ENCODE measurements at regions not wholly inside any gene's neighbourhood (a gene's known extent, or its start where the extent isn't known, plus 50 kb on each side); places are given as distances from the start of the nearest gene placed in this dataset.
"Not testable (repeated sequence)": the region's sequence is repeated elsewhere in the genome, so short reads cannot be mapped to it uniquely, and the experiment has no call there.

GRCh38 chr12:105474672-105475071 is 144.2 kb downstream of the C12orf75 start:
- no peak for DNase-seq
- Mint-ChIP-seq H3K27ac (no peak overlapping the region), H3K4me3 (no peak overlapping the region), H3K9me3 (no peaks in the 10 kb centered on the region), H3K27me3 (ENCODE audit: low read depth) (peaks cover 15% of the 10 kb centered on the region), H3K36me3 (ENCODE audit: low read depth) (no peaks in the 10 kb centered on the region), H3K4me1 (ENCODE audit: low read depth) (no peaks in the 10 kb centered on the region)
- intact Hi-C loops (cut with micrococcal nuclease), result no loop called here
- CTCF ChIA-PET, result no interaction called here

DNA sequence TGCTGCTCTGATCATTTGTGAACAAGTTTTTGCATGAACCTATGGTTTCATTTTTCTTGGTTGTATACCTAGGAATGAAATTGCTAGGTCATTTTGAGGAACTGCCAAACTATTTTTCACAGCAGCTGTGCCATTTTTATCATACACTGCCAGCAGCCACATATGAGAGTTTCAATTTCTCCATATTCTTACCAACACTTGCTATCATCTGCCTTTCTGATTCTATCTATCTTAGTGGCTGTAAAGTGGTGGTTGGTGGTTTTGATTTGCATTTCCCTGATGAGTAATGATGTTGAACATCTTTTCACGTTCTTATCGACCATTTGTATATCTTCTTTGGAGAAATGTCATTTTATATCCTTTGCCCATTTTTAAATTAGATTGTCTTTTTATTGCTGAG is 146.1 kb downstream of the C12orf75 start:
- Mint-ChIP-seq H3K36me3 (ENCODE audit: low read depth) (no peaks in the 10 kb centered on the region), H3K9me3 (no peaks in the 10 kb centered on the region), H3K4me1 (ENCODE audit: low read depth) (no peaks in the 10 kb centered on the region), H3K27ac (no peak overlapping the region), H3K4me3 (no peak overlapping the region), H3K27me3 (ENCODE audit: low read depth) (peaks cover 15% of the 10 kb centered on the region)
- intact Hi-C loops (cut with micrococcal nuclease), result no loop called here
- CTCF ChIA-PET, result interaction anchor here (0.6 to 0.9 kb wide), 2 partner anchors 9 to 193 kb away, joined by 3 to 4 read pairs; no protein-coding TSS in a partner anchor
- no peak for DNase-seq

- CTCF ChIA-PET, result no interaction called here
- H3K27ac Mint-ChIP-seq, result no peak overlapping the region
- DNase-seq, result no peak
- H3K4me3 Mint-ChIP-seq, result no peak overlapping the region
- peaks cover 14% of the 10 kb centered on the region for H3K27me3 Mint-ChIP-seq (ENCODE audit: low read depth)
- H3K36me3 Mint-ChIP-seq (ENCODE audit: low read depth), result no peaks in the 10 kb centered on the region
- H3K4me1 Mint-ChIP-seq (ENCODE audit: low read depth), result no peaks in the 10 kb centered on the region
- intact Hi-C loops (cut with micrococcal nuclease), result no loop called here
- no peaks in the 10 kb centered on the region for H3K9me3 Mint-ChIP-seq
These were observed 147.4 kb downstream of the C12orf75 start for GRCh38 chr12:105477873-105478272.

GRCh38 chr12:105478788-105479187 is 148.3 kb downstream of the C12orf75 start:
- H3K36me3 Mint-ChIP-seq (ENCODE audit: low read depth); DNase-seq; intact Hi-C loops (cut with micrococcal nuclease); H3K27ac Mint-ChIP-seq; H3K4me3 Mint-ChIP-seq; CTCF ChIA-PET; H3K4me1 Mint-ChIP-seq (ENCODE audit: low read depth); H3K9me3 Mint-ChIP-seq: not testable (repeated sequence)
- peaks cover 12% of the 10 kb centered on the region for H3K27me3 Mint-ChIP-seq (ENCODE audit: low read depth)

GRCh38 chr12:105479710-105480109 is 149.2 kb downstream of the C12orf75 start:
- no peak for DNase-seq
- intact Hi-C loops (cut with micrococcal nuclease), result no loop called here
- Mint-ChIP-seq H3K4me3 (no peak overlapping the region), H3K4me1 (ENCODE audit: low read depth) (no peaks in the 10 kb centered on the region), H3K36me3 (ENCODE audit: low read depth) (no peaks in the 10 kb centered on the region), H3K27ac (no peak overlapping the region), H3K9me3 (no peaks in the 10 kb centered on the region), H3K27me3 (ENCODE audit: low read depth) (peaks cover 5% of the 10 kb centered on the region)
- CTCF ChIA-PET, result no interaction called here

DNA sequence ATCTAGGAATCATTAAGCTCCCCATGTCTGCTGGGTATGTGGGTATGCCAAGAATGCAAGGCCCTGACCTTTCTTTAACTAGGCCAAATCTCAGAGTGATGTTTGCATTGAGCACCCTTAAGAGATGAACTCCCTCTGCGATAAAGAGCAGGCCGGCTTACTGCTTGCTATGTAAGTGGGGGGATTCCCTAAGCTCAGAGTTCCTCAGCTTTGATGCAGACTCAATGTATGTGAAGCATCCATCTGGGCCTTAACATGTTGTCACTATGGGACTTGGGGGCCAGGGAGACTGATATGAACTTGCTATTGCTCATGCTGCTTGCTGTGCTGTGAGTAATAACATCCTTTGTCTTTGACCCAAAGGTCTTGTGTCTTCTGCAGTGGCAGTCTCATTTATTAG is 149.7 kb downstream of the C12orf75 start:
- intact Hi-C loops (cut with micrococcal nuclease), result no loop called here
- peaks cover 3% of the 10 kb centered on the region for H3K27me3 Mint-ChIP-seq (ENCODE audit: low read depth)
- H3K4me3 Mint-ChIP-seq, result no peak overlapping the region
- DNase-seq, result no peak
- H3K36me3 Mint-ChIP-seq (ENCODE audit: low read depth), result no peaks in the 10 kb centered on the region
- CTCF ChIA-PET, result no interaction called here
- no peak overlapping the region for H3K27ac Mint-ChIP-seq
- H3K9me3 Mint-ChIP-seq, result no peaks in the 10 kb centered on the region
- H3K4me1 Mint-ChIP-seq (ENCODE audit: low read depth), result no peaks in the 10 kb centered on the region

DNA sequence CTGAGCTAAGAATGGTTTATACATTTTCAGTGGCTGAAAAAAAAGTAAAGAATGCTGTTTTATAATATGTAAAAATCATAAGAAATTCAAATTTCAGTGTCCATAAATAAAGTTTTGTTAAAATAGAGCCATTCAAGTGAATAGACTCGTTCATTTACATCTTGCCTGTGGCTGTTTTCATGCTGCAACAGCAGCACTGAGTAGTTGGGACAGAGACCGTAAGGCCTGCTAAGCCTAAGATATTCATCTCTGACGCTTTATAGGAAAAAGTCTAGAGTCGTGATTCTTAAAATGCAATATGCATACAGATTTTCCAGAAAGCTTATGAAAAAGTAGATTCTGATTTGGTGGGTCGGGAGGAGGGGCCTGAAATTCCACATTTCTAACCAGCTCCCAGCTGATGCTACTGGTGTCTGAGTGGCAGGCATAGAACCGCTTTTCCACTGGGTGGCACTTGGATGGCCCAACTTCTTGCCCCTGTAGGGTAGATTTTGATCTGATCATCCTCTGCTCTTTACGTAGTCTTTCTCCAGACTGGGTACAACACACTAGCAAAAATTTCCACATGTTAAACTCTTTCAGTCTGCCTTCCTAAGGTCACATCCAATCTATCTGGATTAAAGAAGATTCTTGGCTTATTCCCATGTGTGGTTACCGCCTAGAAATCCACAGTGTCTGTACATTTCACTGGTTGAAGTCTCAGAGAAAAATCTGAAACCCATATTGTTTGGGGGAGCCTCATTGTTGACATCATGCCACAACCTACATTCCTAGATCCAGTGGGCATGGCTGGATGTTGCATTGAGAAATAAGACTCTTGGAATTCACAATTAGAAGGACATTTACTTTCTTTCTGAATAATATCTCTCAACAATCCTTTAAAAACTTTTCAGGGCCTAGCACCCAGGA is 151.2 kb downstream of the C12orf75 start:
- no peak overlapping the region for H3K4me3 Mint-ChIP-seq
- intact Hi-C loops (cut with micrococcal nuclease), result no loop called here
- H3K27ac Mint-ChIP-seq, result no peak overlapping the region
- CTCF ChIA-PET, result no interaction called here
- no peaks in the 10 kb centered on the region for H3K9me3 Mint-ChIP-seq
- H3K27me3 Mint-ChIP-seq (ENCODE audit: low read depth), result no peaks in the 10 kb centered on the region
- DNase-seq, result no peak
- H3K4me1 Mint-ChIP-seq (ENCODE audit: low read depth), result no peaks in the 10 kb centered on the region
- H3K36me3 Mint-ChIP-seq (ENCODE audit: low read depth), result no peaks in the 10 kb centered on the region

DNA sequence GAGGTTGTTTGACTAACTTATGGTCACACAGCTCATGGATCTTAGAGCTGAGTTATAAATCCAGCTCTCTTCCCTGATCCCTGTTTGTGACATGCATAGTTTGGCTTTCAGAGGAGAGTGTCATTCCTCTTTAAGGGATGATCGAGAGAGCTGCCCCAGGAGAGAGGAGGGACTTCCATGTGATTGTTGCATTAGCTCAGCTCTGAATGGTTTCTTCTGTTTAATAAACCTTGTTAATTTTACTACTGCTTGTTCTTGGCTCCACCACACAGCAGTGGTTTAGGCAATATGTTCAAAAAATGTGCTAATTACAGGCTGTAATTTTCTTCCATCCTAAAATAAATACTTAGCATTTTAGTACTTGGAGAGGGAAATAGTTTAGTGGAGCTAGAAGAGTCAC is 152.5 kb downstream of the C12orf75 start:
- no peak for DNase-seq
- Mint-ChIP-seq H3K4me1 (ENCODE audit: low read depth) (no peaks in the 10 kb centered on the region), H3K27me3 (ENCODE audit: low read depth) (no peaks in the 10 kb centered on the region), H3K27ac (no peak overlapping the region), H3K4me3 (no peak overlapping the region), H3K9me3 (no peaks in the 10 kb centered on the region), H3K36me3 (ENCODE audit: low read depth) (no peaks in the 10 kb centered on the region)
- intact Hi-C loops (cut with micrococcal nuclease), result no loop called here
- CTCF ChIA-PET, result interaction anchor here (0.8 kb wide), 1 partner anchor 9 kb away, joined by 4 read pairs; no protein-coding TSS in a partner anchor

DNA sequence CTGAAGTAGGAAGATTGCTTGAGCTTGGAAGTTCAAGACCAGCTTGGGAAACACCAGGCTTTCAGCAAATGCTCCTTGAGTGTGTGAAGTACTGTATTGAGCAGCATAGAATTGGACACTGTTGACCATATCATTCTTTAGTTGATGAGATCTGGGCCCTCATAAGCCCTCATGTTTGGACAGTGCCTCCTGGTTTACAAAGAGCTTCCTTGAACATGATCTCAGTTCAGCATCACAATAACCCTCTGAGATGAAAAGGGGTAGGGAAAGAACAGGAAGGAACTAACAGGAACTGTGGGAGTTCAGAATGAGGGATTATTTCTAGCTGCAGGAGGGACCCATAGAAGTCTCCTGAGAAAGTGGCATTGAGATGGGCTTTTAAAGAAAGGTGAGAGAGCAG is 153.2 kb downstream of the C12orf75 start:
- no peaks in the 10 kb centered on the region for H3K27me3 Mint-ChIP-seq (ENCODE audit: low read depth)
- H3K27ac Mint-ChIP-seq, result no peak overlapping the region
- no peaks in the 10 kb centered on the region for H3K36me3 Mint-ChIP-seq (ENCODE audit: low read depth)
- intact Hi-C loops (cut with micrococcal nuclease), result no loop called here
- CTCF ChIA-PET, result no interaction called here
- H3K4me1 Mint-ChIP-seq (ENCODE audit: low read depth), result no peaks in the 10 kb centered on the region
- H3K9me3 Mint-ChIP-seq, result no peaks in the 10 kb centered on the region
- no peak for DNase-seq
- H3K4me3 Mint-ChIP-seq, result no peak overlapping the region

DNA sequence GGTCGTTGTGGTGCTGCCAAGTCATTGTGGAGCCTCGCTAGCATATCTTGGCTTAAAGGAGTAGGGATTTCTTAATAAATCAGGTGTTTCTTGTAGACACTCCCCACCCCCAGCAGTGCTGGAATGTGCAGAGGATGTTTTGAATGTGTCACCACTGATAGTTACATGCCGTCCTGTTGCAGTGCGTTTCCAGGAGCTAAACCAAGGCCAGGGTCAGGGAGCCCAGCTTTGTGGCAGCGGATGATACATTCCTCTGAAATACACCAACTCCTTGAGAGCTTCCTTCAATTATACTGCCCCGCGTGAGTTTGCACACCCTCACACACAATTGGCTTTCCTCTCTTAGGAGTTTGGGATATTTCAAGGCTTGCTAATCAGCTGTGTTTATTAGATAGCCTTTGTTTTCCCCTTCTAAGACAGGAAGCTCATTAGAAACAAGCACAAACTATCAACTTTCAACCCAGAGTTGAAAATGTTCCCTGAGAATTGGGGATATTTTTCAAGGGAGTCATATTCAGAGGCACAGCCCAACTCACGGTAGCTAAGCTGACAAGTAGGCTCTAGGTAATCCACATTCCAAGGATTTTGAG is 154.9 kb downstream of the C12orf75 start:
- Mint-ChIP-seq H3K9me3 (no peaks in the 10 kb centered on the region), H3K27me3 (ENCODE audit: low read depth) (no peaks in the 10 kb centered on the region), H3K4me3 (no peak overlapping the region), H3K36me3 (ENCODE audit: low read depth) (no peaks in the 10 kb centered on the region), H3K4me1 (ENCODE audit: low read depth) (no peaks in the 10 kb centered on the region), H3K27ac (no peak overlapping the region)
- CTCF ChIA-PET, result interaction anchor here (1.1 kb wide), 1 partner anchor 8 kb away, joined by 3 read pairs; no protein-coding TSS in a partner anchor
- no peak for DNase-seq
- intact Hi-C loops (cut with micrococcal nuclease), result no loop called here

GRCh38 chr12:105485921-105486320 is 155.4 kb downstream of the C12orf75 start:
- Mint-ChIP-seq H3K27me3 (ENCODE audit: low read depth) (no peaks in the 10 kb centered on the region), H3K9me3 (no peaks in the 10 kb centered on the region), H3K36me3 (ENCODE audit: low read depth) (no peaks in the 10 kb centered on the region), H3K4me1 (ENCODE audit: low read depth) (no peaks in the 10 kb centered on the region), H3K4me3 (no peak overlapping the region), H3K27ac (no peak overlapping the region)
- CTCF ChIA-PET, result interaction anchor here (1.1 kb wide), 1 partner anchor 9 kb away, joined by 3 read pairs; no protein-coding TSS in a partner anchor
- intact Hi-C loops (cut with micrococcal nuclease), result no loop called here
- no peak for DNase-seq

GRCh38 chr12:105487963-105488362 is 157.5 kb downstream of the C12orf75 start:
- Mint-ChIP-seq H3K36me3 (ENCODE audit: low read depth) (no peaks in the 10 kb centered on the region), H3K27ac (no peak overlapping the region), H3K4me1 (ENCODE audit: low read depth) (no peaks in the 10 kb centered on the region), H3K27me3 (ENCODE audit: low read depth) (peaks cover 5% of the 10 kb centered on the region), H3K4me3 (no peak overlapping the region), H3K9me3 (no peaks in the 10 kb centered on the region)
- CTCF ChIA-PET, result no interaction called here
- no peak for DNase-seq
- intact Hi-C loops (cut with micrococcal nuclease), result no loop called here

All from activated naive CD4-positive, alpha-beta T cell treated with anti-CD3 and anti-CD28 coated beads for 36 hours (primary cell).